ENCODE measurements at regions not wholly inside any gene's neighbourhood (a gene's known extent, or its start where the extent isn't known, plus 50 kb on each side); places are given as distances from the start of the nearest gene placed in this dataset.

GRCh38 chr12:131370791-131371347 is 340.0 kb upstream of the SFSWAP start:
- H2AK5ac ChIP-seq (ENCODE audit: low read depth, low read length): no peak overlapping the region
- no peak overlapping the region for H2BK12ac ChIP-seq (ENCODE audit: low read depth, low read length)
- H4K5ac ChIP-seq (ENCODE audit: insufficient read length, low read depth, low read length): no peak overlapping the region
- H2BK5ac ChIP-seq (ENCODE audit: low read depth, low read length): no peak overlapping the region
- POLR2A ChIA-PET (ENCODE audit: partially characterized antibody): no interaction called here
- DNase-seq (ENCODE audit: low read depth in 1 of 2, low spot score in 2 of 2): peak in 1 of 2 experiments; percentile 33
- H3K23me2 ChIP-seq (ENCODE audit: low read depth, low read length): peaks cover 5% of the 10 kb centered on the region; the same call in 1 of the 2 replicates
- H4K20me1 ChIP-seq (replicated peaks in 1 of 2; ENCODE audit: control insufficient read depth in 1 of 2, insufficient read depth in 2 of 2, low read length in 2 of 2): peaks cover 0 to 2% of the 10 kb centered on the region in 2 experiments
- no peak overlapping the region for H3K4ac ChIP-seq (replicated peaks; ENCODE audit: insufficient read length, low read depth, low read length)
- no peaks in the 10 kb centered on the region for H3K79me1 ChIP-seq (ENCODE audit: low read depth, low read length)
- no peak overlapping the region for H3K14ac ChIP-seq (ENCODE audit: insufficient read length)
- no peak overlapping the region for H2BK120ac ChIP-seq (replicated peaks; ENCODE audit: low read depth, low read length)
- H3K9me3 ChIP-seq (ENCODE audit: insufficient read depth in 2 of 2, low read depth in 1 of 2, low read length in 1 of 2): no peaks in the 10 kb centered on the region
- no peak overlapping the region for H3K4me3 ChIP-seq (ENCODE audit: extremely low read depth in 1 of 4, insufficient read depth in 2 of 4, low read depth in 3 of 4, low read length in 4 of 4)
- no peak overlapping the region for H2AFZ ChIP-seq (ENCODE audit: low read length)
- H3K27me3 ChIP-seq (replicated peaks in 1 of 4; ENCODE audit: control insufficient read depth in 3 of 4, extremely low read depth in 1 of 4, insufficient read depth in 3 of 4, low read length in 3 of 4): no peaks in the 10 kb centered on the region; a peak in 1 of 7 replicates
- H2BK15ac ChIP-seq (ENCODE audit: low read length): no peak overlapping the region
- no peak overlapping the region for H2BK20ac ChIP-seq (ENCODE audit: low read length)
- no peak overlapping the region for H3K18ac ChIP-seq (ENCODE audit: extremely low read depth, low read length)
- H3K79me2 ChIP-seq (ENCODE audit: control insufficient read depth in 1 of 2, insufficient read depth in 2 of 2, low read length in 2 of 2): no peaks in the 10 kb centered on the region
- WGBS, 2 experiments (ENCODE audit: extremely low coverage in 1 of 2, insufficient coverage in 1 of 2, insufficient read length in 1 of 2, insufficient replicate concordance in 2 of 2, low coverage in 1 of 2, low lambda C conversion rate in 2 of 2, missing lambda C conversion rate in 1 of 2): 94% methylated on average over 11 of the region's 11 CpGs; no CpG with 5 or more reads in 1 of the 2 experiments
- CTCF ChIA-PET (ENCODE audit: partially characterized antibody): no interaction called here
- no peak overlapping the region for H3K56ac ChIP-seq (replicated peaks; ENCODE audit: insufficient read length, low read depth, low read length)
- peaks cover 0 to 2% (median 0%) of the 10 kb centered on the region in 4 experiments; a peak in 1 of 7 replicates for H3K4me1 ChIP-seq (replicated peaks in 1 of 4; ENCODE audit: control insufficient read depth in 3 of 4, insufficient read depth in 4 of 4, low read length in 3 of 4)
- H3K27ac ChIP-seq (ENCODE audit: low read depth, low read length): no peak overlapping the region
- H3K4me2 ChIP-seq (ENCODE audit: insufficient read depth in 1 of 2, low read depth in 2 of 2, low read length in 2 of 2): no peak overlapping the region
- no peak overlapping the region for H3K23ac ChIP-seq (ENCODE audit: insufficient read length)
- H3K36me3 ChIP-seq (ENCODE audit: control insufficient read depth in 2 of 4, insufficient read depth in 4 of 4, low read length in 3 of 4): no peaks in the 10 kb centered on the region
- no peak for FAIRE-seq
- H3K9ac ChIP-seq (replicated peaks in 1 of 4; ENCODE audit: extremely low read depth in 1 of 4, low read depth in 3 of 4, low read length in 3 of 4): no peak overlapping the region
- no peak overlapping the region; the same call in 1 of the 2 replicates for H4K8ac ChIP-seq (ENCODE audit: extremely low read depth, insufficient read depth, low read length)
- no peak overlapping the region for H4K91ac ChIP-seq (replicated peaks; ENCODE audit: insufficient read length, low read length)
- TF ChIP-seq JUND (IDR thresholded peaks at IDR 0.05; ENCODE audit: low read length): no peak
- TF ChIP-seq CTBP2 (IDR thresholded peaks at IDR 0.05; ENCODE audit: borderline replicate concordance, insufficient read depth, insufficient read length, low read length): no peak
- TF ChIP-seq, protein P1, sequence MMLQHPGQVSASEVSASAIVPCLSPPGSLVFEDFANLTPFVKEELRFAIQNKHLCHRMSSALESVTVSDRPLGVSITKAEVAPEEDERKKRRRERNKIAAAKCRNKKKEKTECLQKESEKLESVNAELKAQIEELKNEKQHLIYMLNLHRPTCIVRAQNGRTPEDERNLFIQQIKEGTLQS (IDR thresholded peaks at IDR 0.05; ENCODE audit: insufficient read depth, low read depth, low read length): no peak
- no peak for TF ChIP-seq SIN3A (conservative IDR thresholded peaks at IDR 0.05 in 1 of 2, IDR thresholded peaks at IDR 0.05 in 1 of 2; ENCODE audit: low read depth in 1 of 2, low read length in 2 of 2)
- no peak for TF ChIP-seq HDAC2 (IDR thresholded peaks at IDR 0.05; ENCODE audit: borderline replicate concordance in 1 of 2, low read depth in 2 of 2, low read length in 2 of 2)
- TF ChIP-seq TCF12 (IDR thresholded peaks at IDR 0.05; ENCODE audit: low read depth, low read length): no peak
- no peak for TF ChIP-seq CEBPB (IDR thresholded peaks at IDR 0.05; ENCODE audit: low read depth, low read length)
- no peak for TF ChIP-seq POLR2AphosphoS5 (IDR thresholded peaks at IDR 0.05; ENCODE audit: low read depth, low read length)
- no peak for TF ChIP-seq BRCA1 (IDR thresholded peaks at IDR 0.05; ENCODE audit: low read depth, low read length)
- TF ChIP-seq TAF1 (IDR thresholded peaks at IDR 0.05; ENCODE audit: low read depth, low read length): no peak
- no peak for TF ChIP-seq RFX5 (IDR thresholded peaks at IDR 0.05; ENCODE audit: borderline replicate concordance, low read depth, low read length)
- TF ChIP-seq TBP (IDR thresholded peaks at IDR 0.05; ENCODE audit: low read depth, low read length): no peak

Data from H1 (cell line).